ENCODE measurements at regions not wholly inside any gene's neighbourhood (a gene's known extent, or its start where the extent isn't known, plus 50 kb on each side); places are given as distances from the start of the nearest gene placed in this dataset.

DNA sequence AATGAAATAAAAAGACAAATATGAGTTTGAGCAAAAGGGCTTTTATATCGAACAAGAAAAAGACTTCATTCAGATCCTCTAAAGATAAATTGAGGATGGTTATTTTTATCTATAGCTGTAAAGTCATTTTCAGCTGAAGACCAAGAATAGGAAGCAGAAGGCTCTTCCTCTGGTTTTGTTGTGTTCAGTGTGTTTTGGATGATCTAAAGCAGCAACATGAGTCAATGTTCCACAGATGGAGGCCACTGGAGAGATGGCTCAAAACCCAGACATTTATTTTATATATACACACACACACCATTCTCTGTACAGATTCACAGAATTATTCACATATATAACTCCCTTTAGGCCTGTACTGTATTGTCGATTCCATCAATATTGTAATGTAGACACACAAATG, 424.3 kb downstream of the MBD2 start:
- TF ChIP-seq, protein P1, sequence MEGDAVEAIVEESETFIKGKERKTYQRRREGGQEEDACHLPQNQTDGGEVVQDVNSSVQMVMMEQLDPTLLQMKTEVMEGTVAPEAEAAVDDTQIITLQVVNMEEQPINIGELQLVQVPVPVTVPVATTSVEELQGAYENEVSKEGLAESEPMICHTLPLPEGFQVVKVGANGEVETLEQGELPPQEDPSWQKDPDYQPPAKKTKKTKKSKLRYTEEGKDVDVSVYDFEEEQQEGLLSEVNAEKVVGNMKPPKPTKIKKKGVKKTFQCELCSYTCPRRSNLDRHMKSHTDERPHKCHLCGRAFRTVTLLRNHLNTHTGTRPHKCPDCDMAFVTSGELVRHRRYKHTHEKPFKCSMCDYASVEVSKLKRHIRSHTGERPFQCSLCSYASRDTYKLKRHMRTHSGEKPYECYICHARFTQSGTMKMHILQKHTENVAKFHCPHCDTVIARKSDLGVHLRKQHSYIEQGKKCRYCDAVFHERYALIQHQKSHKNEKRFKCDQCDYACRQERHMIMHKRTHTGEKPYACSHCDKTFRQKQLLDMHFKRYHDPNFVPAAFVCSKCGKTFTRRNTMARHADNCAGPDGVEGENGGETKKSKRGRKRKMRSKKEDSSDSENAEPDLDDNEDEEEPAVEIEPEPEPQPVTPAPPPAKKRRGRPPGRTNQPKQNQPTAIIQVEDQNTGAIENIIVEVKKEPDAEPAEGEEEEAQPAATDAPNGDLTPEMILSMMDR (IDR thresholded peaks at IDR 0.05 in 8 of 11, conservative IDR thresholded peaks at IDR 0.05 in 3 of 11) = no peak
- TF ChIP-seq POLR2AphosphoS5 (IDR thresholded peaks at IDR 0.05) = no peak

All from spleen (tissue), 7 donors.